CD4-positive, alpha-beta T cell treated with Interleukin-1 beta for 1 hour (primary cell): ENCODE measurements at regions not wholly inside any gene's neighbourhood (a gene's known extent, or its start where the extent isn't known, plus 50 kb on each side); places are given as distances from the start of the nearest gene placed in this dataset.

Source experiments
- DNase-seq, 2 donors: peaks; one replicate each; pipeline ENCODE4 v3.0.0-alpha.2; 2020 to 2022

DNA sequence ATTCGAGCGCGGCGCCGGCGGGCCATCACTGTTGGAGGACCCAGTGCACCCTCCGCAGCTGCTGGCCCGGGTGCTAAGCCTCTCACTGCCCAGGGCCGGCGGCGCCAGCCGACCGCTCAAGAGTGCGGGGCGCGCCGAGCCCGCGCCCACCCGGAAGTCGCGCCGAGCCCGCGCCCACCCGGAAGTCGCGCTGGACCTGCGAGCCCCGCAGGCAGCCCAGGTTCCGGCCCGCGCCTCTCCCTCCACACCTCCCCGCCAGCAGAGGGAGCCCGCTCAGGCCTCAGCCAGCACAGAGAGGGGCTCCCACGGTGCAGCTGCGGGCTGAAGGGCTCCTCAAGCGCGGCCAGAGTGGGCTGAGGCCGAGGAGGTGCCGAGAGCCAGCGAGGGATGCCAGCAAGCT is 170.8 kb downstream of the GTF2H2C_2 start:
- DNase-seq: peak in 1 of 2 donors; percentile 50
